GM19023 (cell line): ENCODE measurements at regions not wholly inside any gene's neighbourhood (a gene's known extent, or its start where the extent isn't known, plus 50 kb on each side); places are given as distances from the start of the nearest gene placed in this dataset.
"Not testable (repeated sequence)": the region's sequence is repeated elsewhere in the genome, so short reads cannot be mapped to it uniquely, and the experiment has no call there.

Experiments used
- ATAC-seq: cut with Tn5 transposase; IDR thresholded peaks from one replicate; pipeline ENCODE4 v1.9.1; 2021; ENCODE audit warnings: mild to moderate bottlenecking, moderate library complexity; ENCODE audit not compliant: unreplicated experiment

- ATAC-seq = no peak
These were observed 96.0 kb upstream of the LOC128125822 start for GRCh38 chr6:63476302-63476701.

- no peak for ATAC-seq
These were observed 94.7 kb upstream of the LOC128125822 start for GRCh38 chr6:63477422-63478040.

- ATAC-seq = no peak
These were observed 93.5 kb upstream of the LOC128125822 start for GRCh38 chr6:63478734-63479133.

- no peak for ATAC-seq
These were observed 86.1 kb upstream of the LOC128125822 start for GRCh38 chr6:63486196-63486595.

GRCh38 chr6:63487103-63487813 is 85.0 kb upstream of the LOC128125822 start:
- ATAC-seq = no peak

- no peak for ATAC-seq
These were observed 81.2 kb upstream of the LOC128125822 start for GRCh38 chr6:63491119-63491518.

- no peak for ATAC-seq
These were observed 79.8 kb upstream of the LOC128125822 start for GRCh38 chr6:63492476-63492875.

GRCh38 chr6:63493557-63493956 is 78.7 kb upstream of the LOC128125822 start:
- no peak for ATAC-seq

GRCh38 chr6:63496361-63496804 is 75.9 kb upstream of the LOC128125822 start:
- ATAC-seq = no peak

GRCh38 chr6:63502156-63502555 is 70.1 kb upstream of the LOC128125822 start:
- no peak for ATAC-seq

GRCh38 chr6:63503199-63503598 is 69.1 kb upstream of the LOC128125822 start:
- no peak for ATAC-seq

- peak; percentile 96 for ATAC-seq
These were observed 67.4 kb upstream of the LOC128125822 start for GRCh38 chr6:63504777-63505384.

GRCh38 chr6:63507096-63507495 is 65.2 kb upstream of the LOC128125822 start:
- no peak for ATAC-seq

- ATAC-seq = no peak
These were observed 62.5 kb upstream of the LOC128125822 start for GRCh38 chr6:63509652-63510352.

GRCh38 chr6:63510353-63510686 is 62.0 kb upstream of the LOC128125822 start:
- no peak for ATAC-seq

- no peak for ATAC-seq
These were observed 61.4 kb upstream of the LOC128125822 start for GRCh38 chr6:63510849-63511248.

GRCh38 chr6:63514488-63515173 is 57.6 kb upstream of the LOC128125822 start:
- ATAC-seq = no peak

GRCh38 chr6:63515227-63515626 is 57.1 kb upstream of the LOC128125822 start:
- ATAC-seq = not testable (repeated sequence)

GRCh38 chr6:63516186-63516944 is 55.9 kb upstream of the LOC128125822 start:
- ATAC-seq = no peak

GRCh38 chr6:63517221-63517620 is 55.1 kb upstream of the LOC128125822 start:
- ATAC-seq = no peak
